HepG2 (cell line): ENCODE measurements at regions not wholly inside any gene's neighbourhood (a gene's known extent, or its start where the extent isn't known, plus 50 kb on each side); places are given as distances from the start of the nearest gene placed in this dataset.

ENCODE experiments used
- ATAC-seq: fragments of 200-7000 bp; cut with Tn5 transposase; 3 replicates; pipeline ENCODE4 v1.9.1; 2020; ENCODE audit warnings: mild to moderate bottlenecking, moderate library complexity
- BruUV-seq: library from RNA; stranded (reverse); fragments of 400-500 nt; replicated peaks from 2 replicates; lab custom pipeline; 2021; lab: Mats Ljungman, UMichigan
- CTCF ChIA-PET: fragments of 300-600 bp; formaldehyde crosslinking; extraction: SDS; loops from one replicate; lab custom pipeline; 2021; ENCODE audit warnings: low total read pairs, inconsistent platforms, low intra/inter-chr PET ratio; lab: Yijun Ruan, JAX
- POLR2A ChIA-PET: fragments of 350-600 bp; sonication (Branson Sonifier 250); formaldehyde crosslinking; loops from one replicate; lab custom pipeline; 2020; ENCODE audit warnings: antibody characterized with exemption, inconsistent platforms; lab: Yijun Ruan, JAX
- DNase-seq: peaks from one replicate; pipeline ENCODE4 v3.0.0-alpha.2; 2015; ENCODE audit warnings: low spot score
- FAIRE-seq: peaks from 3 replicates; lab custom pipeline; 2011; peaks lifted over from hg19 to GRCh38; lab: Jason Lieb, UNC
- H2AFZ ChIP-seq: one replicate; pipeline ENCODE4 v1.6.1; 2011; ENCODE audit warnings: low read length, inconsistent platforms
- H3K27ac ChIP-seq: fragments of 300-600 bp; 3 replicates; pipeline ENCODE4 v1.8.0; 2011; ENCODE audit warnings: mixed run types, mild to moderate bottlenecking, mixed read lengths, low read length, inconsistent platforms; ENCODE audit not compliant: insufficient read depth; ENCODE audit errors: extremely low read length
- H3K27me3 ChIP-seq, 2 experiments: fragments of 200-600 bp in 1 of 2; 2 replicates in 1 of 2; 3 replicates in 1 of 2; pipeline versions ENCODE4 v1.6.0 to v1.8.0; 2011; ENCODE audit warnings: low read length in 2 of 2, mild to moderate bottlenecking in 2 of 2, moderate library complexity in 2 of 2, inconsistent platforms in 1 of 2; ENCODE audit not compliant: insufficient read depth in 2 of 2, control insufficient read depth in 1 of 2
- H3K36me3 ChIP-seq, 2 experiments: fragments of 200-600 bp in 1 of 2; replicated peaks in 1 of 2; 2 replicates in 1 of 2; 3 replicates in 1 of 2; pipeline versions ENCODE4 v1.5.1 to v1.8.0; 2011; ENCODE audit warnings: low read length in 2 of 2, inconsistent platforms in 1 of 2; ENCODE audit not compliant: insufficient read depth in 2 of 2, control insufficient read depth in 1 of 2
- H3K4me1 ChIP-seq: 2 replicates; pipeline ENCODE4 v1.5.1; 2012; ENCODE audit warnings: low read length, inconsistent platforms; ENCODE audit not compliant: insufficient read depth
- H3K4me2 ChIP-seq: 2 replicates; pipeline ENCODE4 v1.6.0; 2011; ENCODE audit warnings: low read depth, low read length, inconsistent platforms
- H3K4me3 ChIP-seq, 3 experiments: fragments of 200-600 bp in 1 of 3; sonication (generic), shearing (Covaris generic) in 1 of 3; replicated peaks in 1 of 3; 2 replicates each; pipeline ENCODE4 v1.5.1; 2011 to 2016; ENCODE audit warnings: low read length in 3 of 3, inconsistent platforms in 2 of 3, low read depth in 2 of 3, mild to moderate bottlenecking in 2 of 3, control low read depth in 1 of 3, mixed read lengths in 1 of 3; ENCODE audit not compliant: insufficient read depth in 1 of 3
- H3K79me2 ChIP-seq: one replicate; pipeline ENCODE4 v1.6.1; 2011; ENCODE audit warnings: low read length, inconsistent platforms; ENCODE audit not compliant: insufficient read depth
- H3K9ac ChIP-seq: 2 replicates; pipeline ENCODE4 v1.6.0; 2011; ENCODE audit warnings: mild to moderate bottlenecking, low read depth, low read length, inconsistent platforms; ENCODE audit not compliant: insufficient read depth
- H3K9me3 ChIP-seq: 2 replicates; pipeline ENCODE4 v1.5.1; 2012; ENCODE audit warnings: mild to moderate bottlenecking, low read length
- H4K20me1 ChIP-seq: 2 replicates; pipeline ENCODE4 v1.6.0; 2011; ENCODE audit warnings: inconsistent platforms, mild to moderate bottlenecking, low read length, moderate library complexity; ENCODE audit not compliant: insufficient read depth
- ATM ChIP-seq: fragments of 450-650 bp; IDR thresholded peaks from 2 replicates; pipeline ENCODE4 v1.7.1; 2017; ENCODE audit warnings: mild to moderate bottlenecking, borderline replicate concordance
- CREB1 ChIP-seq, 2 experiments: fragments of 450-650 bp in 1 of 2; IDR thresholded peaks; 2 replicates each; pipeline ENCODE4 v1.6.1; 2016 to 2017; ENCODE audit warnings: control low read depth in 1 of 2, mild to moderate bottlenecking in 1 of 2, missing compliant biosample characterization in 1 of 2, missing genetic modification characterization in 1 of 2
- FOSL2 ChIP-seq: sonication (generic); formaldehyde crosslinking; IDR thresholded peaks from 2 replicates; pipeline ENCODE4 v1.4.0; 2020; ENCODE audit warnings: missing genetic modification reagents
- MEIS2 ChIP-seq: sonication (generic); formaldehyde crosslinking; IDR thresholded peaks from 2 replicates; pipeline ENCODE4 v1.9.0; 2021; ENCODE audit warnings: mild to moderate bottlenecking, missing genetic modification reagents
- NFIB ChIP-seq: sonication (generic); formaldehyde crosslinking; IDR thresholded peaks from 2 replicates; pipeline ENCODE4 v1.9.0; 2021; ENCODE audit warnings: missing genetic modification reagents, mild to moderate bottlenecking, borderline replicate concordance
- RBFOX2 ChIP-seq: fragments of 200-400 bp; formaldehyde crosslinking; IDR thresholded peaks from 2 replicates; pipeline ENCODE4 v1.6.1; 2017; ENCODE audit warnings: low read depth, mild to moderate bottlenecking, low read length
- SIX4 ChIP-seq: sonication (generic); formaldehyde crosslinking; IDR thresholded peaks from 2 replicates; pipeline ENCODE4 v1.4.0; 2020; ENCODE audit warnings: missing genetic modification reagents
- ZBTB21 ChIP-seq: sonication (generic); formaldehyde crosslinking; IDR thresholded peaks from 2 replicates; pipeline ENCODE4 v1.4.0; 2020; ENCODE audit warnings: missing genetic modification reagents
- ZNF24 ChIP-seq: fragments of 450-650 bp; IDR thresholded peaks from 2 replicates; pipeline ENCODE4 v1.6.1; 2017; ENCODE audit warnings: antibody characterized with exemption, mild to moderate bottlenecking
- ZNF282 ChIP-seq: fragments of 450-650 bp; IDR thresholded peaks from 2 replicates; pipeline ENCODE4 v1.6.1; 2018; ENCODE audit not compliant: partially characterized antibody
- ZNF34 ChIP-seq: sonication (generic); formaldehyde crosslinking; IDR thresholded peaks from 2 replicates; pipeline ENCODE4 v1.4.0; 2020; ENCODE audit warnings: mild to moderate bottlenecking, missing genetic modification reagents, borderline replicate concordance
- ZNF777 ChIP-seq: sonication (generic); formaldehyde crosslinking; IDR thresholded peaks from 2 replicates; pipeline ENCODE4 v1.4.0; 2020; ENCODE audit warnings: missing genetic modification reagents
- WGBS: methylation state at CpG from one replicate; pipeline ENCODE4 v1.1.6; 2017; ENCODE audit warnings: low lambda C conversion rate; 5-methylcytosine and 5-hydroxymethylcytosine counted together
- in situ Hi-C: cut with HindIII; loops from 2 replicates; pipeline ENCODE4 v1.10.0; 2017; ENCODE audit warnings: low pct_unique_long_range_greater_than_20kb; ENCODE audit not compliant: extremely low pct_ligation_motif_present
- intact Hi-C: fragments of 100-400 bp; cut with micrococcal nuclease; formaldehyde crosslinking; loops from one replicate; pipeline ENCODE4 v1.10.0; 2022; ENCODE audit not compliant: unreplicated experiment
- TF ChIP-seq, protein P1 (sequence below): sonication (generic); formaldehyde crosslinking; IDR thresholded peaks from 2 replicates; pipeline ENCODE4 v1.8.0; 2022; ENCODE audit warnings: low read depth, missing genetic modification reagents
- TF ChIP-seq, protein P2 (sequence below): sonication (generic); formaldehyde crosslinking; IDR thresholded peaks from 2 replicates; pipeline ENCODE4 v1.4.0; 2020; ENCODE audit warnings: missing genetic modification reagents, borderline replicate concordance

DNA sequence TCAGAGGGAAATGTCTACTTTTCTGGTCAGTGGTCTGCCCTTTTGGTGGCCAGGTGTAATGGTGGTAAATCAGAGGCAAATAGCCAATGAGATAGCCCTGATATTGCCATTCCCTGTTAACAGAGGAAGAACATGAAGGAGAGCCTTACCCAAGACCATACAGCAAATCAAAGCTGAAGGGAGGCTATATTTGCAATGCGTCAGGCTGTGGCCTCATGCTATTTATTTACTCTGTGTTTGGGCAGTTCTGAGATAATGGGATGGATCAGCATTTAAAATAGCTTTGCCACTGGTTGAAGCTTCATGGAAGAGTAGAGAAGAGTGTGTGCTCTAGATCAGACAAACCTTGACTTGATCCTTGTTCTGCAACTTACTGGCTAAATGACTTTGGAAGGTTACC, 73.3 kb upstream of the MAML3 start (continued):
- no peak for TF ChIP-seq SIX4 (CRISPR knock-in tag)
- TF ChIP-seq RBFOX2 = no peak
- TF ChIP-seq, protein P1, sequence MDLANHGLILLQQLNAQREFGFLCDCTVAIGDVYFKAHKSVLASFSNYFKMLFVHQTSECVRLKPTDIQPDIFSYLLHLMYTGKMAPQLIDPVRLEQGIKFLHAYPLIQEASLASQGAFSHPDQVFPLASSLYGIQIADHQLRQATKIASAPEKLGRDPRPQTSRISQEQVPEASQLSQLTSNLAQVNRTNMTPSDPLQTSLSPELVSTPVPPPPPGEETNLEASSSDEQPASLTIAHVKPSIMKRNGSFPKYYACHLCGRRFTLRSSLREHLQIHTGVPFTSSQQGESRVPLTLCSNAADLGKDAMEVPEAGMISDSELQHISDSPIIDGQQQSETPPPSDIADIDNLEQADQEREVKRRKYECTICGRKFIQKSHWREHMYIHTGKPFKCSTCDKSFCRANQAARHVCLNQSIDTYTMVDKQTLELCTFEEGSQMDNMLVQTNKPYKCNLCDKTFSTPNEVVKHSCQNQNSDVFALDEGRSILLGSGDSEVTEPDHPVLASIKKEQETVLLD (CRISPR knock-in tag) = no peak
- no peak for TF ChIP-seq NFIB (CRISPR knock-in tag)
- TF ChIP-seq FOSL2 (CRISPR knock-in tag) = no peak
- TF ChIP-seq ZBTB21 (CRISPR knock-in tag) = no peak
- TF ChIP-seq ZNF34 (CRISPR knock-in tag) = no peak
- TF ChIP-seq ATM = no peak
- TF ChIP-seq CREB1 (IDR thresholded peaks at IDR 0.05) = no peak
- no peak for TF ChIP-seq CREB1 (CRISPR knock-in tag; IDR thresholded peaks at IDR 0.05)
- TF ChIP-seq ZNF24 = no peak

DNA sequence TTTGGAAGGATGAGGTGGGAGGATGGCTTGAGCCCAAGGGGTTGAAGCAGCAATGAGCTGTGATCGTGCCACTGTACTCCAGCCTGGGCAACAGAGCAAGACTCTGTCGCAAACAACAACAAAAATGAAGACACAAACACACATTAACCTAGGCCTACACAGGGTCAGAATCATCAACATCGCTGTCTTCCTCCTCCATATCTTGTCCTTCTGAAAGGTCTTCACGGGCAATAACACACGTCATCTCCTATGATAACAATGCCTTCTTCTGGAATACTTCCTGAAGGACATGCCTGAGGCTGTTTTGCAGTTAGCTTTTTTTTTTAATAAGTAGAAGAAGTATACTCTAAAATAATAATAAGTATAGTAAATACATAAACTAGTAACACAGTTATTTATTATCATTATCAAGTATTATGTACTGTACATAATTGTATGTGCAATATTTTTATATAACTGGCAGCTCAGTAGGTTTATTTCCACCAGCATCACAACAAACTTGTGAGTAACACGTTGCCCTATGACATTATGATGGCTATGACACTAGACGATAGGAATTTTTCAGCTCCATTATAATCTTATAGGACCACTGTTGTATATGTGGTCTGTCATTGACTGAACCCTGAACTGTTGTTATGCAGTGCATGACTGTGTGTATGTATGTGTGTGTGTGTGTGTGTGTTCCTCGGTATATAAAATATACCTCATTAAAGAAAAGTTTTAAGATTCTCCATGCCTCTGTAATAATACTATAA, 69.2 kb upstream of the MAML3 start:
- 56% methylated on average over 8 of the region's 8 CpGs for WGBS
- DNase-seq (no peak), ATAC-seq (no peak)
- Histone ChIP-seq H3K9ac (no peak overlapping the region), H4K20me1 (no peaks in the 10 kb centered on the region), H3K4me2 (no peak overlapping the region), H3K27me3 (no peaks in the 10 kb centered on the region), H2AFZ (no peak overlapping the region), H3K4me1 (no peaks in the 10 kb centered on the region)
- no TSS peak for BruUV-seq
- no peak for TF ChIP-seq ZNF282
- no peak for TF ChIP-seq ZNF777 (CRISPR knock-in tag)
- TF ChIP-seq, protein P2, sequence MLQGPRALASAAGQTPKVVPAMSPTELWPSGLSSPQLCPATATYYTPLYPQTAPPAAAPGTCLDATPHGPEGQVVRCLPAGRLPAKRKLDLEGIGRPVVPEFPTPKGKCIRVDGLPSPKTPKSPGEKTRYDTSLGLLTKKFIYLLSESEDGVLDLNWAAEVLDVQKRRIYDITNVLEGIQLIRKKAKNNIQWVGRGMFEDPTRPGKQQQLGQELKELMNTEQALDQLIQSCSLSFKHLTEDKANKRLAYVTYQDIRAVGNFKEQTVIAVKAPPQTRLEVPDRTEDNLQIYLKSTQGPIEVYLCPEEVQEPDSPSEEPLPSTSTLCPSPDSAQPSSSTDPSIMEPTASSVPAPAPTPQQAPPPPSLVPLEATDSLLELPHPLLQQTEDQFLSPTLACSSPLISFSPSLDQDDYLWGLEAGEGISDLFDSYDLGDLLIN (CRISPR knock-in tag) = no peak
- TF ChIP-seq MEIS2 = no peak
- TF ChIP-seq, all 625 proteins: peak for 0
- in situ Hi-C loops = no loop called here
- no peaks in the 10 kb centered on the region for H3K9me3 ChIP-seq
- H3K4me3 ChIP-seq = no peak overlapping the region
- H3K36me3 ChIP-seq = no peaks in the 10 kb centered on the region
- no peak for FAIRE-seq
- CTCF ChIA-PET = no interaction called here
- POLR2A ChIA-PET = no interaction called here
- no peak overlapping the region for H3K27ac ChIP-seq
- intact Hi-C loops = no loop called here
- H3K79me2 ChIP-seq = no peaks in the 10 kb centered on the region
